DND-41 (cell line): ENCODE measurements at regions not wholly inside any gene's neighbourhood (a gene's known extent, or its start where the extent isn't known, plus 50 kb on each side); places are given as distances from the start of the nearest gene placed in this dataset.

Experiments used
- ATAC-seq: fragments of 200-7000 bp; cut with Tn5 transposase; 3 replicates; pipeline ENCODE4 v1.9.1; 2021; ENCODE audit warnings: low read depth; ENCODE audit not compliant: insufficient read depth
- DNase-seq: peaks from one replicate; pipeline ENCODE4 v3.0.0-alpha.2; 2020
- H2AFZ ChIP-seq: 2 replicates; pipeline ENCODE4 v1.6.0; 2012; ENCODE audit warnings: low read depth, low read length
- H3K27ac ChIP-seq: 2 replicates; pipeline ENCODE4 v1.5.1; 2012; ENCODE audit warnings: low read length, inconsistent platforms
- H3K27me3 ChIP-seq: fragments of 200-600 bp; sonication (generic); 2 replicates; pipeline ENCODE4 v1.6.0; 2012; ENCODE audit warnings: low read length, mild to moderate bottlenecking, inconsistent platforms; ENCODE audit not compliant: insufficient read depth, poor library complexity
- H3K36me3 ChIP-seq: 2 replicates; pipeline ENCODE4 v1.5.1; 2012; ENCODE audit warnings: low read length, inconsistent platforms; ENCODE audit not compliant: insufficient read depth
- H3K4me1 ChIP-seq: 2 replicates; pipeline ENCODE4 v1.5.1; 2012; ENCODE audit warnings: mild to moderate bottlenecking, low read length; ENCODE audit not compliant: insufficient read depth
- H3K4me2 ChIP-seq: 2 replicates; pipeline ENCODE4 v1.6.0; 2012; ENCODE audit warnings: mild to moderate bottlenecking, moderate library complexity, low read length, inconsistent platforms; ENCODE audit not compliant: insufficient read depth
- H3K4me3 ChIP-seq, 2 experiments: fragments of 200-600 bp in 1 of 2; shearing (Covaris generic) in 1 of 2; 2 replicates each; pipeline ENCODE4 v1.5.1; 2012 to 2016; ENCODE audit warnings: inconsistent platforms in 2 of 2, low read length in 2 of 2, mild to moderate bottlenecking in 2 of 2, low read depth in 1 of 2, moderate library complexity in 1 of 2
- H3K79me2 ChIP-seq: 2 replicates; pipeline ENCODE4 v1.6.0; 2012; ENCODE audit warnings: low read length, inconsistent platforms; ENCODE audit not compliant: insufficient read depth
- H3K9ac ChIP-seq: 2 replicates; pipeline ENCODE4 v1.6.0; 2012; ENCODE audit warnings: low read depth, mild to moderate bottlenecking, inconsistent platforms, low read length, moderate library complexity
- H3K9me3 ChIP-seq: 2 replicates; pipeline ENCODE4 v1.5.1; 2012; ENCODE audit warnings: low read length, moderate library complexity, mild to moderate bottlenecking, inconsistent platforms; ENCODE audit not compliant: insufficient read depth, severe bottlenecking
- H4K20me1 ChIP-seq: 2 replicates; pipeline ENCODE4 v1.6.0; 2012; ENCODE audit warnings: low read length; ENCODE audit not compliant: insufficient read depth
- CTCF ChIP-seq: IDR thresholded peaks from 2 replicates; pipeline ENCODE4 v1.5.1; 2012; ENCODE audit warnings: borderline replicate concordance, low read length, moderate library complexity, mild to moderate bottlenecking; ENCODE audit not compliant: poor library complexity, severe bottlenecking; ENCODE audit errors: extremely low read depth
- EZH2 ChIP-seq: IDR thresholded peaks from 3 replicates; pipeline ENCODE4 v1.6.1; 2012; ENCODE audit warnings: borderline replicate concordance, low read depth, mild to moderate bottlenecking, moderate library complexity, low read length, inconsistent platforms; ENCODE audit not compliant: severe bottlenecking

GRCh38 chr16:86359571-86359970 is 150.8 kb upstream of the FOXF1 start:
- no peak overlapping the region for H3K27ac ChIP-seq
- ATAC-seq: no peak
- H3K9me3 ChIP-seq: no peaks in the 10 kb centered on the region
- H2AFZ ChIP-seq: no peak overlapping the region
- peaks cover 23% of the 10 kb centered on the region for H3K27me3 ChIP-seq
- no peak for DNase-seq
- no peaks in the 10 kb centered on the region for H3K79me2 ChIP-seq
- no peak overlapping the region for H3K4me2 ChIP-seq
- H3K36me3 ChIP-seq: no peaks in the 10 kb centered on the region
- no peaks in the 10 kb centered on the region for H3K4me1 ChIP-seq
- H4K20me1 ChIP-seq: no peaks in the 10 kb centered on the region; the same call in 1 of the 2 replicates
- TF ChIP-seq EZH2 (no peak), CTCF (no peak)
- no peak overlapping the region for H3K4me3 ChIP-seq
- H3K9ac ChIP-seq: no peak overlapping the region

GRCh38 chr16:86362155-86362849 is 148.0 kb upstream of the FOXF1 start:
- peaks cover 32% of the 10 kb centered on the region for H3K27me3 ChIP-seq
- H3K9me3 ChIP-seq: no peaks in the 10 kb centered on the region
- no peaks in the 10 kb centered on the region for H3K79me2 ChIP-seq
- H3K4me2 ChIP-seq: no peak overlapping the region
- DNase-seq: no peak
- no peak overlapping the region for H3K27ac ChIP-seq
- no peaks in the 10 kb centered on the region for H3K36me3 ChIP-seq
- no peaks in the 10 kb centered on the region; the same call in 1 of the 2 replicates for H4K20me1 ChIP-seq
- ATAC-seq: no peak
- H3K4me3 ChIP-seq: no peak overlapping the region
- H3K9ac ChIP-seq: no peak overlapping the region
- H3K4me1 ChIP-seq: no peaks in the 10 kb centered on the region
- no peak overlapping the region for H2AFZ ChIP-seq
- TF ChIP-seq EZH2 (no peak), CTCF (no peak)

GRCh38 chr16:86363057-86363490 is 147.3 kb upstream of the FOXF1 start:
- no peak for ATAC-seq

GRCh38 chr16:86363836-86364618 is 146.3 kb upstream of the FOXF1 start:
- no peaks in the 10 kb centered on the region; the same call in 1 of the 2 replicates for H4K20me1 ChIP-seq
- H3K36me3 ChIP-seq: no peaks in the 10 kb centered on the region
- H3K9ac ChIP-seq: no peak overlapping the region
- H3K4me1 ChIP-seq: no peaks in the 10 kb centered on the region
- peaks cover 26% of the 10 kb centered on the region for H3K27me3 ChIP-seq
- DNase-seq: no peak
- no peaks in the 10 kb centered on the region for H3K9me3 ChIP-seq
- no peak overlapping the region for H2AFZ ChIP-seq
- no peaks in the 10 kb centered on the region for H3K79me2 ChIP-seq
- no peak overlapping the region for H3K4me3 ChIP-seq
- H3K4me2 ChIP-seq: no peak overlapping the region
- H3K27ac ChIP-seq: no peak overlapping the region
- TF ChIP-seq CTCF (no peak), EZH2 (no peak)
- ATAC-seq: no peak

More at GRCh38 chr16:86363057-86363490, 147.3 kb upstream of the FOXF1 start:
- no peak for TF ChIP-seq EZH2
- no peak overlapping the region for H3K27ac ChIP-seq
- H4K20me1 ChIP-seq: no peaks in the 10 kb centered on the region; the same call in 1 of the 2 replicates
- no peaks in the 10 kb centered on the region for H3K9me3 ChIP-seq
- H3K36me3 ChIP-seq: no peaks in the 10 kb centered on the region
- no peak overlapping the region for H3K4me3 ChIP-seq
- H3K4me1 ChIP-seq: no peaks in the 10 kb centered on the region
- H3K9ac ChIP-seq: no peak overlapping the region
- H3K79me2 ChIP-seq: no peaks in the 10 kb centered on the region
- H2AFZ ChIP-seq: no peak overlapping the region
- peaks cover 33% of the 10 kb centered on the region for H3K27me3 ChIP-seq
- DNase-seq: no peak
- no peak overlapping the region for H3K4me2 ChIP-seq
